ENCODE measurements at regions not wholly inside any gene's neighbourhood (a gene's known extent, or its start where the extent isn't known, plus 50 kb on each side); places are given as distances from the start of the nearest gene placed in this dataset.
"Not testable (repeated sequence)": the region's sequence is repeated elsewhere in the genome, so short reads cannot be mapped to it uniquely, and the experiment has no call there.

- DNase-seq (ENCODE audit: low read depth) = no peak
These were observed 102.3 kb upstream of the ZNF648 start for GRCh38 chr1:182163821-182164223.

GRCh38 chr1:182159443-182159842 is 97.9 kb upstream of the ZNF648 start:
- no peak for DNase-seq (ENCODE audit: low read depth)

- DNase-seq (ENCODE audit: low read depth) = no peak
These were observed 95.7 kb upstream of the ZNF648 start for GRCh38 chr1:182157187-182157586.

- not testable (repeated sequence) for DNase-seq (ENCODE audit: low read depth)
These were observed 92.9 kb upstream of the ZNF648 start for GRCh38 chr1:182154425-182154824.

- DNase-seq (ENCODE audit: low read depth) = no peak
These were observed 88.0 kb upstream of the ZNF648 start for GRCh38 chr1:182149411-182149965.

GRCh38 chr1:182147951-182148350 is 86.4 kb upstream of the ZNF648 start:
- no peak for DNase-seq (ENCODE audit: low read depth)

GRCh38 chr1:182147136-182147820 is 85.8 kb upstream of the ZNF648 start:
- DNase-seq (ENCODE audit: low read depth) = no peak

GRCh38 chr1:182146286-182146685 is 84.8 kb upstream of the ZNF648 start:
- no peak for DNase-seq (ENCODE audit: low read depth)

GRCh38 chr1:182145441-182145840 is 83.9 kb upstream of the ZNF648 start:
- DNase-seq (ENCODE audit: low read depth) = no peak

GRCh38 chr1:182144646-182145030 is 83.1 kb upstream of the ZNF648 start:
- no peak for DNase-seq (ENCODE audit: low read depth)

- DNase-seq (ENCODE audit: low read depth) = no peak
These were observed 82.5 kb upstream of the ZNF648 start for GRCh38 chr1:182143825-182144645.

GRCh38 chr1:182143154-182143657 is 81.7 kb upstream of the ZNF648 start:
- DNase-seq (ENCODE audit: low read depth) = peak; percentile 87

GRCh38 chr1:182142621-182143020 is 81.1 kb upstream of the ZNF648 start:
- DNase-seq (ENCODE audit: low read depth) = no peak

GRCh38 chr1:182141040-182141439 is 79.5 kb upstream of the ZNF648 start:
- no peak for DNase-seq (ENCODE audit: low read depth)

- DNase-seq (ENCODE audit: low read depth) = no peak
These were observed 78.0 kb upstream of the ZNF648 start for GRCh38 chr1:182139496-182139895.

GRCh38 chr1:182137546-182137945 is 76.0 kb upstream of the ZNF648 start:
- DNase-seq (ENCODE audit: low read depth) = no peak

GRCh38 chr1:182135946-182136345 is 74.4 kb upstream of the ZNF648 start:
- no peak for DNase-seq (ENCODE audit: low read depth)

- DNase-seq (ENCODE audit: low read depth) = no peak
These were observed 72.7 kb upstream of the ZNF648 start for GRCh38 chr1:182134257-182134656.

- no peak for DNase-seq (ENCODE audit: low read depth)
These were observed 71.7 kb upstream of the ZNF648 start for GRCh38 chr1:182133181-182133580.

- DNase-seq (ENCODE audit: low read depth) = no peak
These were observed 67.9 kb upstream of the ZNF648 start for GRCh38 chr1:182129398-182129797.

GRCh38 chr1:182128502-182128901 is 67.0 kb upstream of the ZNF648 start:
- DNase-seq (ENCODE audit: low read depth) = no peak

GRCh38 chr1:182127656-182128055 is 66.1 kb upstream of the ZNF648 start:
- DNase-seq (ENCODE audit: low read depth) = no peak

- no peak for DNase-seq (ENCODE audit: low read depth)
These were observed 64.8 kb upstream of the ZNF648 start for GRCh38 chr1:182126272-182126800.

Measured in stimulated activated CD8-positive, alpha-beta memory T cell treated with anti-CD3 and anti-CD28 coated beads, Interleukin-15, amount 100 ng/mL, for 1 hour (primary cell).